HL-60 (cell line): ENCODE measurements at regions not wholly inside any gene's neighbourhood (a gene's known extent, or its start where the extent isn't known, plus 50 kb on each side); places are given as distances from the start of the nearest gene placed in this dataset.

ENCODE experiments used
- CTCF ChIP-seq: IDR thresholded peaks from one replicate; pipeline ENCODE4 v1.5.1; 2011; ENCODE audit warnings: low read length, control low read depth, inconsistent platforms; ENCODE audit not compliant: insufficient read depth
- POLR2AphosphoS5 ChIP-seq: IDR thresholded peaks from 2 replicates; pipeline ENCODE4 v1.6.1; 2012; ENCODE audit warnings: low read depth

GRCh38 chr10:129223363-129223762 is 243.7 kb upstream of the MGMT start:
- no peak for TF ChIP-seq CTCF
- TF ChIP-seq POLR2AphosphoS5, result no peak
